HepG2 (cell line): ENCODE measurements at regions not wholly inside any gene's neighbourhood (a gene's known extent, or its start where the extent isn't known, plus 50 kb on each side); places are given as distances from the start of the nearest gene placed in this dataset.

ENCODE experiments used
- ATAC-seq: fragments of 200-7000 bp; cut with Tn5 transposase; 3 replicates; pipeline ENCODE4 v1.9.1; 2020; ENCODE audit warnings: mild to moderate bottlenecking, moderate library complexity
- BruUV-seq: library from RNA; stranded (reverse); fragments of 400-500 nt; replicated peaks from 2 replicates; lab custom pipeline; 2021; lab: Mats Ljungman, UMichigan
- CTCF ChIA-PET: fragments of 300-600 bp; formaldehyde crosslinking; extraction: SDS; loops from one replicate; lab custom pipeline; 2021; ENCODE audit warnings: low total read pairs, inconsistent platforms, low intra/inter-chr PET ratio; lab: Yijun Ruan, JAX
- POLR2A ChIA-PET: fragments of 350-600 bp; sonication (Branson Sonifier 250); formaldehyde crosslinking; loops from one replicate; lab custom pipeline; 2020; ENCODE audit warnings: antibody characterized with exemption, inconsistent platforms; lab: Yijun Ruan, JAX
- DNase-seq: peaks from one replicate; pipeline ENCODE4 v3.0.0-alpha.2; 2015; ENCODE audit warnings: low spot score
- FAIRE-seq: peaks from 3 replicates; lab custom pipeline; 2011; peaks lifted over from hg19 to GRCh38; lab: Jason Lieb, UNC
- H2AFZ ChIP-seq: one replicate; pipeline ENCODE4 v1.6.1; 2011; ENCODE audit warnings: low read length, inconsistent platforms
- H3K27ac ChIP-seq: fragments of 300-600 bp; 3 replicates; pipeline ENCODE4 v1.8.0; 2011; ENCODE audit warnings: mixed run types, mild to moderate bottlenecking, mixed read lengths, low read length, inconsistent platforms; ENCODE audit not compliant: insufficient read depth; ENCODE audit errors: extremely low read length
- H3K27me3 ChIP-seq, 2 experiments: fragments of 200-600 bp in 1 of 2; 2 replicates in 1 of 2; 3 replicates in 1 of 2; pipeline versions ENCODE4 v1.6.0 to v1.8.0; 2011; ENCODE audit warnings: low read length in 2 of 2, mild to moderate bottlenecking in 2 of 2, moderate library complexity in 2 of 2, inconsistent platforms in 1 of 2; ENCODE audit not compliant: insufficient read depth in 2 of 2, control insufficient read depth in 1 of 2
- H3K36me3 ChIP-seq, 2 experiments: fragments of 200-600 bp in 1 of 2; replicated peaks in 1 of 2; 2 replicates in 1 of 2; 3 replicates in 1 of 2; pipeline versions ENCODE4 v1.5.1 to v1.8.0; 2011; ENCODE audit warnings: low read length in 2 of 2, inconsistent platforms in 1 of 2; ENCODE audit not compliant: insufficient read depth in 2 of 2, control insufficient read depth in 1 of 2
- H3K4me1 ChIP-seq: 2 replicates; pipeline ENCODE4 v1.5.1; 2012; ENCODE audit warnings: low read length, inconsistent platforms; ENCODE audit not compliant: insufficient read depth
- H3K4me2 ChIP-seq: 2 replicates; pipeline ENCODE4 v1.6.0; 2011; ENCODE audit warnings: low read depth, low read length, inconsistent platforms
- H3K4me3 ChIP-seq, 3 experiments: fragments of 200-600 bp in 1 of 3; sonication (generic), shearing (Covaris generic) in 1 of 3; replicated peaks in 1 of 3; 2 replicates each; pipeline ENCODE4 v1.5.1; 2011 to 2016; ENCODE audit warnings: low read length in 3 of 3, inconsistent platforms in 2 of 3, low read depth in 2 of 3, mild to moderate bottlenecking in 2 of 3, control low read depth in 1 of 3, mixed read lengths in 1 of 3; ENCODE audit not compliant: insufficient read depth in 1 of 3
- H3K79me2 ChIP-seq: one replicate; pipeline ENCODE4 v1.6.1; 2011; ENCODE audit warnings: low read length, inconsistent platforms; ENCODE audit not compliant: insufficient read depth
- H3K9ac ChIP-seq: 2 replicates; pipeline ENCODE4 v1.6.0; 2011; ENCODE audit warnings: mild to moderate bottlenecking, low read depth, low read length, inconsistent platforms; ENCODE audit not compliant: insufficient read depth
- H3K9me3 ChIP-seq: 2 replicates; pipeline ENCODE4 v1.5.1; 2012; ENCODE audit warnings: mild to moderate bottlenecking, low read length
- H4K20me1 ChIP-seq: 2 replicates; pipeline ENCODE4 v1.6.0; 2011; ENCODE audit warnings: inconsistent platforms, mild to moderate bottlenecking, low read length, moderate library complexity; ENCODE audit not compliant: insufficient read depth
- FOXA1 ChIP-seq, 2 experiments: fragments of 450-650 bp in 1 of 2; sonication (generic) in 1 of 2; formaldehyde crosslinking in 1 of 2; IDR thresholded peaks; 2 replicates each; pipeline versions ENCODE4 v1.4.0 to v1.6.1; 2016 to 2020; ENCODE audit warnings: missing genetic modification reagents in 1 of 2
- FOXA3 ChIP-seq: IDR thresholded peaks from 2 replicates; pipeline ENCODE4 v1.6.1; 2016; ENCODE audit warnings: missing genetic modification reagents, missing compliant biosample characterization
- FOXJ3 ChIP-seq: sonication (generic); formaldehyde crosslinking; IDR thresholded peaks from 2 replicates; pipeline ENCODE4 v1.4.0; 2020; ENCODE audit warnings: missing genetic modification reagents, mild to moderate bottlenecking, borderline replicate concordance
- GATAD2A ChIP-seq: IDR thresholded peaks from 2 replicates; pipeline ENCODE4 v1.6.1; 2016
- NCOA2 ChIP-seq: sonication (generic); formaldehyde crosslinking; IDR thresholded peaks from 2 replicates; pipeline ENCODE4 v1.8.0; 2022; ENCODE audit warnings: inconsistent platforms
- SOX13 ChIP-seq, 3 experiments: fragments of 450-650 bp in 1 of 3; sonication (generic) in 1 of 3; formaldehyde crosslinking in 1 of 3; IDR thresholded peaks in 2 of 3; conservative IDR thresholded peaks in 1 of 3; 2 replicates each; pipeline versions ENCODE4 v1.5.0 to v1.6.1; 2016 to 2020; ENCODE audit warnings: antibody characterized with exemption in 1 of 3, mild to moderate bottlenecking in 1 of 3, missing compliant biosample characterization in 1 of 3, missing genetic modification reagents in 1 of 3, moderate library complexity in 1 of 3
- ZFX ChIP-seq: sonication (generic); formaldehyde crosslinking; IDR thresholded peaks from 2 replicates; pipeline ENCODE4 v1.4.0; 2020; ENCODE audit warnings: mild to moderate bottlenecking, low read depth, missing genetic modification reagents, moderate library complexity
- ZNF318 ChIP-seq: sonication (generic); formaldehyde crosslinking; IDR thresholded peaks from 2 replicates; pipeline ENCODE4 v1.4.0; 2020; ENCODE audit warnings: mild to moderate bottlenecking, missing genetic modification reagents
- WGBS: methylation state at CpG from one replicate; pipeline ENCODE4 v1.1.6; 2017; ENCODE audit warnings: low lambda C conversion rate; 5-methylcytosine and 5-hydroxymethylcytosine counted together
- in situ Hi-C: cut with HindIII; loops from 2 replicates; pipeline ENCODE4 v1.10.0; 2017; ENCODE audit warnings: low pct_unique_long_range_greater_than_20kb; ENCODE audit not compliant: extremely low pct_ligation_motif_present
- intact Hi-C: fragments of 100-400 bp; cut with micrococcal nuclease; formaldehyde crosslinking; loops from one replicate; pipeline ENCODE4 v1.10.0; 2022; ENCODE audit not compliant: unreplicated experiment

GRCh38 chr11:90448256-90448655 is 225.4 kb upstream of the CHORDC1 start (continued):
- TF ChIP-seq NCOA2 (CRISPR knock-in tag): peak; percentile 52; the same call in 1 of the 2 replicates
- peak; percentile 55; the same call in 1 of the 2 replicates for TF ChIP-seq FOXA3 (CRISPR knock-in tag)
- TF ChIP-seq SOX13 (IDR thresholded peaks at IDR 0.05): no peak
- 0 out of 4 replicates have a peak, but pooled peaks of 1 of the 2 experiments have one; percentile 23 for TF ChIP-seq SOX13 (CRISPR knock-in tag; conservative IDR thresholded peaks at IDR 0.05 in 1 of 2, IDR thresholded peaks at IDR 0.05 in 1 of 2)
- TF ChIP-seq FOXA1 (IDR thresholded peaks at IDR 0.05): no peak
- TF ChIP-seq FOXA1 (CRISPR knock-in tag; IDR thresholded peaks at IDR 0.05): peak; percentile 64

- no peaks in the 10 kb centered on the region for H3K9me3 ChIP-seq
- H3K4me2 ChIP-seq: no peak overlapping the region
- 83% methylated on average over 5 of the region's 5 CpGs for WGBS
- no peaks in the 10 kb centered on the region for H4K20me1 ChIP-seq
- no peaks in the 10 kb centered on the region for H3K36me3 ChIP-seq
- H3K9ac ChIP-seq: no peak overlapping the region
- TF ChIP-seq GATAD2A (CRISPR knock-in tag) (no peak), FOXJ3 (CRISPR knock-in tag) (no peak), ZNF318 (CRISPR knock-in tag) (no peak), ZFX (no peak)
- no peaks in the 10 kb centered on the region for H3K79me2 ChIP-seq
- no peak for FAIRE-seq
- DNase-seq: no peak
- peak overlapping the region; percentile 27 for H3K27ac ChIP-seq
- no peak overlapping the region for H3K4me3 ChIP-seq
- intact Hi-C loops: loop anchor here (10.0 kb wide), 1 partner anchor 63 kb away; no protein-coding TSS in a partner anchor
- BruUV-seq: no TSS peak
- no peak for ATAC-seq
- in situ Hi-C loops: loop anchor here (10.0 kb wide), 1 partner anchor 63 kb away; no protein-coding TSS in a partner anchor
- H2AFZ ChIP-seq: no peak overlapping the region
- ChIA-PET POLR2A (no interaction called here), CTCF (no interaction called here)
- H3K27me3 ChIP-seq: no peaks in the 10 kb centered on the region
- H3K4me1 ChIP-seq: peaks cover 23% of the 10 kb centered on the region
These were observed 224.8 kb upstream of the CHORDC1 start for GRCh38 chr11:90447618-90448017.
